ENCODE measurements at regions not wholly inside any gene's neighbourhood (a gene's known extent, or its start where the extent isn't known, plus 50 kb on each side); places are given as distances from the start of the nearest gene placed in this dataset.

DNA sequence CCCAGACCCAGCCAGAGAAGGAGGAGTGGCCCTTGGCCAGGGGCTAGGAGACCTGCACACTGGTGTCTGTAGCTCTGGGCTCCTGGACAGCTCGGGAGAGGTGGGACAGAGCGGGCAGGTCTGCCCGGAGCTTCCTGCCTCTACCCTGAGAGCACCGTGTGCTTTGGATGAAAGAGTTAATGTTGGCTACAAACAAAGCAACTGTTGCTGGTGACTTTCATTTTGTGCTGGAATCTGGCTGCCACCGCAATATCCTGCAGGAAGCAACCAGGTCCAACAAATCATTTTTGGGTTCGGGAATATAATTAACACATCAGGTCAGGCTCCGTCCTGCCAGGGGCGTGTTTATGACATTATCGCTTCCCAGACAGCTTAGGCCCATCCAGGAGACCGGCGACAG, 441.8 kb upstream of the MKI67 start:
- no peak overlapping the region for H3K27ac ChIP-seq
- no peaks in the 10 kb centered on the region for H3K36me3 ChIP-seq
- DNase-seq, result no peak
- 85 to 90% (median 88%) methylated on average over 11 of the region's 11 CpGs for WGBS, 3 donors
- intact Hi-C loops (cut with DNase I), result no loop called here
- no peaks in the 10 kb centered on the region for H3K9me3 ChIP-seq
- TF ChIP-seq POLR2A (IDR thresholded peaks at IDR 0.05), result no peak
- TF ChIP-seq, protein P1, sequence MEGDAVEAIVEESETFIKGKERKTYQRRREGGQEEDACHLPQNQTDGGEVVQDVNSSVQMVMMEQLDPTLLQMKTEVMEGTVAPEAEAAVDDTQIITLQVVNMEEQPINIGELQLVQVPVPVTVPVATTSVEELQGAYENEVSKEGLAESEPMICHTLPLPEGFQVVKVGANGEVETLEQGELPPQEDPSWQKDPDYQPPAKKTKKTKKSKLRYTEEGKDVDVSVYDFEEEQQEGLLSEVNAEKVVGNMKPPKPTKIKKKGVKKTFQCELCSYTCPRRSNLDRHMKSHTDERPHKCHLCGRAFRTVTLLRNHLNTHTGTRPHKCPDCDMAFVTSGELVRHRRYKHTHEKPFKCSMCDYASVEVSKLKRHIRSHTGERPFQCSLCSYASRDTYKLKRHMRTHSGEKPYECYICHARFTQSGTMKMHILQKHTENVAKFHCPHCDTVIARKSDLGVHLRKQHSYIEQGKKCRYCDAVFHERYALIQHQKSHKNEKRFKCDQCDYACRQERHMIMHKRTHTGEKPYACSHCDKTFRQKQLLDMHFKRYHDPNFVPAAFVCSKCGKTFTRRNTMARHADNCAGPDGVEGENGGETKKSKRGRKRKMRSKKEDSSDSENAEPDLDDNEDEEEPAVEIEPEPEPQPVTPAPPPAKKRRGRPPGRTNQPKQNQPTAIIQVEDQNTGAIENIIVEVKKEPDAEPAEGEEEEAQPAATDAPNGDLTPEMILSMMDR (IDR thresholded peaks at IDR 0.05), result no peak
- TF ChIP-seq EP300 (IDR thresholded peaks at IDR 0.05), result no peak
- H3K4me3 ChIP-seq, result no peak overlapping the region
- H3K27me3 ChIP-seq, result no peaks in the 10 kb centered on the region
- no peaks in the 10 kb centered on the region for H3K4me1 ChIP-seq (ENCODE audit: insufficient read depth)

DNA sequence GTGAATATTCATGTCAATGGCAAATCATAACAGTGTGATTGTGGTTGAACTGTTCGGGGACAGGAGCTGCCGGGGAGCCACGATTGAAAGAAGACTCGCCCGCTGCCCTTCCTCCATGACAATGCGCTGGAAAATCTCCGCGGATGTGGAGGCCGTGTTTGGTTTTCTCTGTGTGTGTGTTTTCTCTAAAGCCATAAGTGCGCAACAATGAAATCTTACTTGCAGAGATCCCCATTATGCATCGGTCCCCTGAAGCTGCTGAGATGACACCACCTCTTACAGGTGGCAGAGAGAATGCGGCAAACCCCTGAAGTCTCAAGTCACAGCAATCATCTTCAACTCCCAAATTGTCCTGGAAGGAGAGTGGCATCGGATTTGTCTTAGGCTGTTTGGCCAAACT, 442.3 kb upstream of the MKI67 start:
- H3K4me1 ChIP-seq (ENCODE audit: insufficient read depth), result no peaks in the 10 kb centered on the region
- H3K36me3 ChIP-seq, result no peaks in the 10 kb centered on the region
- no peak for DNase-seq
- no peak overlapping the region for H3K4me3 ChIP-seq
- intact Hi-C loops (cut with DNase I), result no loop called here
- TF ChIP-seq POLR2A (IDR thresholded peaks at IDR 0.05) (no peak), EP300 (IDR thresholded peaks at IDR 0.05) (no peak)
- TF ChIP-seq, protein P1 (IDR thresholded peaks at IDR 0.05), result no peak
- no peak overlapping the region for H3K27ac ChIP-seq
- 90 to 94% (median 91%) methylated on average over 13 of the region's 13 CpGs for whole genome bisulfite sequencing, 3 donors
- H3K9me3 ChIP-seq, result no peaks in the 10 kb centered on the region
- no peaks in the 10 kb centered on the region for H3K27me3 ChIP-seq

DNA sequence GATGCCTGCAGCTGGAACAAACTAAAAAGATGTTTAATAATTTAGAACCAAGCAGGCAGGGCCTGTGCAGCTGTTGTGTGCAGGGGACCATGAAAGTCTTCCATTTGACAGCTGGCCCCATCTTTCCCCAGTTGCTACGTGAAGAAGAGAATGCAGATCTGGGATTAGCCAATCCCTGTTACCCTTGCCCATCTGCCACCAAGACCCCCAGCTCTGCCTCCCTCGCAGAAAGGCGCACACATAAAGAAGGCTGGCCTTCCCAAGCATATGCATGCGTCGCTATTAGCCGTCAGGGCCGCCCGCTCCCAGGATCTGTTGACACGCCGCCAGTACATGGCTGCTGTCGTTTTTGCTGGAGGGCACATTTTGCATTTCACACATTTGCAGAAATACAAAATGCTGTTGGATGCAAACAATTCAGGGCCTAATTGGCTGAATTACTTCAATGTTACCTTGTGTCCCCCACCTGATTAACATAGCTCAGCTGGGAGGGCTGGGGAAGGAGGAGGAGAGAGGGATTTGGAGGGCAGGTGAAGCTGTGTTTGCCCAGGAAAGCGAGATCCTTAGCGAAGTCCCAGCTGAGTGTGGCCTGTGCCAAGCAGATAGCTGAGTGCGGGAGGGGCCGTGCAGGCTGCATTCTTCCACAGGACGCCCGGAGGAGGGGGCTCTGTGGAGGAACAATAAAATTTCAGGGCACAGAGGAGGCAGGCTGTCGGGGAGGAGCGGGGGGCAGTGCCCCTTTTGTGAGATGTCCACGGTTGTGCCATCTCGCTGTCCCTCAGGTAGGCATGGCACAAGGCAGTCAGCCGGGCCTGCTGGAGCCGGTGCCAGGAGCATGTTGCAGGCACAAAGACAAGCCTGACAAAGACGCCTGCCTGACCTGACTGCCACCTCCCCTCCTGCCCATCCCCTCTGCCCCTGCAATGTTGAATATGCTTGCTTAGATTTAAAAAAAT, 443.0 kb upstream of the MKI67 start:
- TF ChIP-seq POLR2A (IDR thresholded peaks at IDR 0.05) (no peak), EP300 (IDR thresholded peaks at IDR 0.05) (no peak)
- TF ChIP-seq, protein P1 (IDR thresholded peaks at IDR 0.05), result no peak
- no peak for DNase-seq
- no peaks in the 10 kb centered on the region for H3K4me1 ChIP-seq (ENCODE audit: insufficient read depth)
- no peak overlapping the region for H3K4me3 ChIP-seq
- H3K36me3 ChIP-seq, result no peaks in the 10 kb centered on the region
- no peaks in the 10 kb centered on the region for H3K27me3 ChIP-seq
- intact Hi-C loops (cut with DNase I), result no loop called here
- no peaks in the 10 kb centered on the region for H3K9me3 ChIP-seq
- 38 to 62% (median 51%) methylated on average over 24 of the region's 24 CpGs for WGBS, 3 donors
- no peak overlapping the region for H3K27ac ChIP-seq

GRCh38 chr10:128570319-128570995, 444.2 kb upstream of the MKI67 start:
- intact Hi-C loops (cut with DNase I), result no loop called here
- TF ChIP-seq, protein P1 (IDR thresholded peaks at IDR 0.05), result no peak
- no peak for TF ChIP-seq POLR2A (IDR thresholded peaks at IDR 0.05)
- no peak for TF ChIP-seq EP300 (IDR thresholded peaks at IDR 0.05)
- 50 to 68% (median 62%) methylated on average over 12 of the region's 12 CpGs for WGBS, 3 donors

More at GRCh38 chr10:128570319-128570995, 444.2 kb upstream of the MKI67 start:
- no peak for DNase-seq
- Histone ChIP-seq H3K4me1 (ENCODE audit: insufficient read depth) (no peaks in the 10 kb centered on the region), H3K9me3 (no peaks in the 10 kb centered on the region), H3K27ac (no peak overlapping the region), H3K4me3 (no peak overlapping the region), H3K36me3 (no peaks in the 10 kb centered on the region), H3K27me3 (no peaks in the 10 kb centered on the region)

Measured in ovary (tissue), 7 donors.